Activated CD8-positive, alpha-beta T cell treated with anti-CD3 and anti-CD28 coated beads, Interleukin-2, amount 10 ng/mL, durations not matched to agents 7 days and 5 days (primary cell): ENCODE measurements at regions not wholly inside any gene's neighbourhood (a gene's known extent, or its start where the extent isn't known, plus 50 kb on each side); places are given as distances from the start of the nearest gene placed in this dataset.

Source experiments
- ATAC-seq: fragments of 150-1000 bp; cut with Tn5 transposase; one replicate; pipeline ENCODE4 v1.10.0; 2021; ENCODE audit warnings: moderate library complexity
- CTCF ChIA-PET: fragments of 350-600 bp; sonication (Branson Sonifier 250); formaldehyde crosslinking; loops from one replicate; lab custom pipeline; 2021; ENCODE audit warnings: antibody characterized with exemption; lab: Charles Lee
- POLR2A ChIA-PET: fragments of 350-600 bp; sonication (Branson Sonifier 250); formaldehyde crosslinking; loops from one replicate; lab custom pipeline; 2021; ENCODE audit warnings: antibody characterized with exemption; lab: Charles Lee
- DNase-seq: peaks from one replicate; pipeline ENCODE4 v3.0.0-alpha.2; 2020
- H3K27ac Mint-ChIP-seq: one replicate; pipeline ENCODE4 v1.8.0; 2021; ENCODE audit warnings: mild to moderate bottlenecking, mixed read lengths
- H3K27me3 Mint-ChIP-seq: one replicate; pipeline ENCODE4 v1.8.0; 2021; ENCODE audit warnings: low read depth, mixed read lengths
- H3K36me3 Mint-ChIP-seq: one replicate; pipeline ENCODE4 v1.8.0; 2021; ENCODE audit warnings: low read depth, mixed read lengths
- H3K4me1 Mint-ChIP-seq: one replicate; pipeline ENCODE4 v1.8.0; 2021; ENCODE audit warnings: low read depth, mixed read lengths
- H3K4me3 Mint-ChIP-seq: one replicate; pipeline ENCODE4 v1.8.0; 2021; ENCODE audit warnings: mild to moderate bottlenecking, mixed read lengths
- H3K9me3 Mint-ChIP-seq: one replicate; pipeline ENCODE4 v1.8.0; 2022; ENCODE audit warnings: mixed read lengths; ENCODE audit not compliant: insufficient read depth

DNA sequence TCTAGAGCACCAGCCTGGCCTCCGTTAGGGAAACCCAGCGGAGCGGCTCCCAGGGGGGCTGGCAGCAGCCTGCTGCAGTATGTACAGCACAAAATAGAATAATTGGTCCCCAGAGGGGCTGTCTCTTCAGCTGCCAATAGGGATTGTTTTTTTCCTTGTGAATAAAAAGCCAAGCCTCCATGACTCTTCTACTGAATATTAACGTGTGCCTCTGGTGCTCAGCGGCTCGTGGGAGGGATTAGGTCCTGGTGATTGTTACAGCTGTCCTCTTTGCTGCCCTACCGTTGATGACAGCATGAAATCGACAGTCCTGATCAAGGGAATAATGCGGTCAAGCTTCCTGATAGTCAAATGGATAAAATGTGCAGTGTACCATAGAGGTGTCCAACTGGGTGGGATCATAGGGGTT, 190.7 kb upstream of the RUNX1 start:
- H3K27me3 Mint-ChIP-seq, result peaks cover 10% of the 10 kb centered on the region
- no peak overlapping the region for H3K27ac Mint-ChIP-seq
- peaks cover 9% of the 10 kb centered on the region for H3K9me3 Mint-ChIP-seq
- peaks cover 16% of the 10 kb centered on the region for H3K36me3 Mint-ChIP-seq
- ATAC-seq, result no peak
- CTCF ChIA-PET, result no interaction called here
- POLR2A ChIA-PET, result no interaction called here
- DNase-seq, result no peak
- peaks cover 22% of the 10 kb centered on the region for H3K4me1 Mint-ChIP-seq
- no peak overlapping the region for H3K4me3 Mint-ChIP-seq

DNA sequence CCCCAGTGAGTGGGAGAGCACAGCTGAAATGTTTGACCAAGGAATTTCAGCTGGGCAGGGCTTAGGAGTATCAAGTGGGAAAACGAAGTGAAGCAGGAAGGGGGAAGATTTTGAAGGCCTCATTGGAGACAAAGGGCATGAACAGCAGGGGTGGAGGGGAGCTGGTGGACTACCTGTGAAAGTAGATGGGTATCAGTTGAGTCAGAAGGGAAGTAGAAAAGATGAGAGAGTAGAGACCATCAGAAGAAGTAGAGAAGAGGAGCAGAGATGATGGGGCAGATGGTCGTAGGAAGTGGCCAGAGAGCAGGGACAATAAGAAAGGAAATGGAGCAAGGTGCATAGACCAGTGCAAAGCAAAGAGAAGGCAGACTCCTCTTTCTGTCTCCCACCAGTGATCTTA, 189.0 kb upstream of the RUNX1 start:
- ChIA-PET POLR2A (no interaction called here), CTCF (no interaction called here)
- peaks cover 10% of the 10 kb centered on the region for H3K27me3 Mint-ChIP-seq
- DNase-seq (no peak), ATAC-seq (no peak)
- H3K4me1 Mint-ChIP-seq, result peaks cover 31% of the 10 kb centered on the region
- no peak overlapping the region for H3K4me3 Mint-ChIP-seq
- H3K9me3 Mint-ChIP-seq, result peaks cover 10% of the 10 kb centered on the region
- peaks cover 17% of the 10 kb centered on the region for H3K36me3 Mint-ChIP-seq
- no peak overlapping the region for H3K27ac Mint-ChIP-seq

DNA sequence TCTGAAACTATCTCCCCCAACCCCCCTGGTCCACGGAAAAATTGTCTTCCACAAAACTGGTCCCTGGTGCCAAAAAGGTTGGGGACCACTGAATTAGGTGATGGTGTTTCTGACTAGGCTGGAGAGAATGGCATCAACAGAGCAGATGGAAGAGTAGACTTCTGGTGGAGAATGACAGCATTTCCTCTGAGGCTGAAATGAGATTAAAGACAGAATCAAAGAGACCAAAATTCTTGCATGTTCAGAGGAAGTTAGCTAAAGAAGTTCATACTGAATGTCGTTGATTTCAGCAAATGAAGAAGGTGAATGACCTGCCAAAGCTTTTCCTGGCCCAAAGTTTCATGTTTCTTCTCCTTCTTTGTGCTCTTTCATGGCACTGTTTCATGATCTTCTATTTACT, 188.2 kb upstream of the RUNX1 start:
- peaks cover 10% of the 10 kb centered on the region for H3K9me3 Mint-ChIP-seq
- H3K27ac Mint-ChIP-seq, result no peak overlapping the region

DNA sequence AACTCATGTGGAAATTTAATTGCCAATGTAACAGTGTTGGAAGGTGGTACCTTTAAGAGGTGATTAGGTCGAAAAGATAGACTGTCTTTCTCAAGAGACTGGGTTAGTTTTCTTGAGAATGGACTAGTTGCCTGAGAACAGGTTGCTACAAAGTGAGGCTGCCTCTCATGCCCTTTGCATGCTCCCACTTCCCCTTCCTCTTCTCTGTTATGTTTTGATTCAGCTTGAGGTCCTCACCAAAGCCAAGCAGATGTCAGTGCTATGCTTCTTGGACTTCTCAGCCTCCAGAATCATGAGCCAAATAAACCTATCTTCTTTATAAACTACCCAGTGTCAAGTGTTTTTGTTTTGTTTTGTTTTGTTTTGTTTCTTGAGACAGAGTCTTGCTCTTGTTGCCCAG, 187.0 kb upstream of the RUNX1 start:
- Mint-ChIP-seq H3K27ac (no peak overlapping the region), H3K4me3 (no peak overlapping the region), H3K4me1 (peaks cover 31% of the 10 kb centered on the region), H3K27me3 (peaks cover 14% of the 10 kb centered on the region), H3K36me3 (peaks cover 17% of the 10 kb centered on the region), H3K9me3 (peaks cover 10% of the 10 kb centered on the region)
- DNase-seq (no peak), ATAC-seq (no peak)
- ChIA-PET POLR2A (no interaction called here), CTCF (no interaction called here)

More for the DNA sequence above, 188.2 kb upstream of the RUNX1 start:
- H3K4me1 Mint-ChIP-seq, result peaks cover 31% of the 10 kb centered on the region
- ChIA-PET POLR2A (interaction anchor here (0.6 kb wide), 1 partner anchor 77 kb away, joined by 4 read pairs; no protein-coding TSS in a partner anchor), CTCF (no interaction called here)
- DNase-seq (no peak), ATAC-seq (no peak)
- peaks cover 13% of the 10 kb centered on the region for H3K27me3 Mint-ChIP-seq
- no peak overlapping the region for H3K4me3 Mint-ChIP-seq
- peaks cover 17% of the 10 kb centered on the region for H3K36me3 Mint-ChIP-seq

DNA sequence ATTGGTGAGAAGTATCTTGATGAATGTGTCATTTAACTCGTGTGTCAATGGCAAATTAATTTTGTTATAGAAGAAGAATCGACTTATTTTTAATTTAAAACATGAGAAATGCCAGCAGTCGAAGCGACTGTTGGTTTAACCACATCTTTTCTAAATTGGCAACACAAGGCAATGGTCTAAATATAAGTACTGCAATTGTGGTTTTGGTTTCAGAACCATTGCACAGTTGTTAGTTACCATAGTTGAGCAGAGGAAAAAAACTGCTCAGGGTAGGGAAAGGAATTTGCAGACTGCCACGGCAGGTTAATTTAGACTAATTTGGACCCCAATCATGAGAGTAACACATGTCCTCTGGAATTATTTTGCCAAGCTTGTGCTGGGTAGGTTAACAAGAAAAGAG, 185.6 kb upstream of the RUNX1 start:
- POLR2A ChIA-PET, result no interaction called here
- peaks cover 31% of the 10 kb centered on the region for H3K4me1 Mint-ChIP-seq
- H3K27me3 Mint-ChIP-seq, result peaks cover 13% of the 10 kb centered on the region
- H3K9me3 Mint-ChIP-seq, result peaks cover 10% of the 10 kb centered on the region
- no peak overlapping the region for H3K4me3 Mint-ChIP-seq
- no peak for DNase-seq
- CTCF ChIA-PET, result no interaction called here
- H3K36me3 Mint-ChIP-seq, result peaks cover 17% of the 10 kb centered on the region
- no peak overlapping the region for H3K27ac Mint-ChIP-seq
- ATAC-seq, result peak; percentile 74

DNA sequence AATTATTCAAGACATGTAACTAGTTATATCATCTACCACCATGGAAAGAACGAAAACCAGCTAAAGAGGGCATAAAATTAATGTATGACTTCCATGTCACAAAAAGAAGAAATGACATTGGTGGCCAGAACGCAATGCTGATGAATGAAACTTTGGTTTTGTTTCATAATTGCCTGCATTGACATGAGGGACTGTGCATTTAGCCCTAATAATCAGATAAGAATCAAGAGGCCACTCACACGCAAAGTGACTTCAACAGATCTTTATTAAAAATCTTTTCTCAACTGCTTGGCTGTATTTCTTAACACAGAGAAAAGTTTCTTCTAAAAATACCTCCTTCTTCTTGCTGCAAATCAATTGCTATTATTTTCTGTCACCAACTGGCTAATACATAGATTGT, 184.7 kb upstream of the RUNX1 start:
- peaks cover 31% of the 10 kb centered on the region for H3K4me1 Mint-ChIP-seq
- H3K9me3 Mint-ChIP-seq, result peaks cover 10% of the 10 kb centered on the region
- POLR2A ChIA-PET, result no interaction called here

DNA sequence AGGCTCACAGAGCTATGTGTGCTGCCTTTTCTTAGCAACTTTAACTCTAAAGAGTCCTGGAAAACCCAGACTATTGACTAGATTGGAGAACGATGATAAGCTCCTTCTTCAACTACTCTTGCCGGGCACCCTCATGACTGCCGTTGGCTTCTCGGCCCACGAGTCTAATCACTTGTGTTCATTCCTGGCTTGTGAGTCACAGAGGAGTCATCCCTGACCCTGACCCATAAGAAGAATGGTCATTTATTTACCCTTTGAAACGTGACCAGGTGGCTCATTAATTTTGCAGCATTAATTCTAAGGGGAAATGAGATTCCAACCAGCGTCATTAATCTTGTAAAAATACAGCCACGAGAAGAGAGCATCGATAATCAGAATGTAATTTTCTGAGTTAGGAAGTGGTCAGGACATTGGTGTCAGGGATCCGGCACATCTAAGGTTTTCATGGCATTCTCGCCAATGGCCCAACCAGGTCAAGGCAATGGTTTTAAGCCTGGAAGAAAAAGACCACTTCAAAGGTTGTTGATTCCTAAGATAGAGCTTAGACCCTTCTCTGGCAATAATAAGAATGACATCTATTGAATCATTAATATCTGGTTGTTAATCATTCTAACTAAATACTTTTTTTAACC, 183.6 kb upstream of the RUNX1 start:
- no peak for DNase-seq
- Mint-ChIP-seq H3K4me3 (no peak overlapping the region), H3K27ac (no peak overlapping the region), H3K4me1 (peaks cover 32% of the 10 kb centered on the region), H3K9me3 (peaks cover 10% of the 10 kb centered on the region), H3K36me3 (peaks cover 17% of the 10 kb centered on the region), H3K27me3 (peaks cover 16% of the 10 kb centered on the region)
- no peak for ATAC-seq
- ChIA-PET CTCF (interaction anchor here (1.0 to 1.3 kb wide), 2 partner anchors 11 to 182 kb away, joined by 3 read pairs; no protein-coding TSS in a partner anchor), POLR2A (no interaction called here)

More for the DNA sequence above, 184.7 kb upstream of the RUNX1 start:
- no peak overlapping the region for H3K27ac Mint-ChIP-seq
- no peak overlapping the region for H3K4me3 Mint-ChIP-seq
- no peak for DNase-seq
- peaks cover 15% of the 10 kb centered on the region for H3K27me3 Mint-ChIP-seq
- no peak for ATAC-seq
- H3K36me3 Mint-ChIP-seq, result peaks cover 17% of the 10 kb centered on the region
- CTCF ChIA-PET, result interaction anchor here (1.0 to 1.3 kb wide), 2 partner anchors 12 to 183 kb away, joined by 3 read pairs; no protein-coding TSS in a partner anchor

DNA sequence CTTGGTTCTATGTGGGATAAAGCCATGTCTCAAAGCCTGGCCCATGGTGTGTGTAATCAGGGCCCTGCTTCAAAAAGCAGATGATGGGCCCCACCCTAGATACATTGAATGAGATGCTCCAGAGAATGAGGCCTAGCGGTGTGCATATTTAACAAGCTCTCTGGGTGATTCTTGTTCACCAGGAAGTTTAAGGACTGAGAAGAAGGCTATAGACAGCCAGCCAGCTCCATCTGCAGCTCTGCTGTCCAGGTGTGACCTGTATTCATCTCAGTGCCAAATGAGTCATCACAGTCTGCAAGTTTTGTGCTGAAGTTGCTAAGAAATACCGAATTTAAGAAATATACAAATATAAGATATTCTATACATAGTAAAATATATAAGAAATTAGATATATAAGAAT, 182.0 kb upstream of the RUNX1 start:
- peaks cover 38% of the 10 kb centered on the region for H3K4me1 Mint-ChIP-seq
- CTCF ChIA-PET, result no interaction called here
- DNase-seq (no peak), ATAC-seq (no peak)
- H3K9me3 Mint-ChIP-seq, result peaks cover 10% of the 10 kb centered on the region
- H3K36me3 Mint-ChIP-seq, result peaks cover 4% of the 10 kb centered on the region
- no peak overlapping the region for H3K27ac Mint-ChIP-seq
- H3K27me3 Mint-ChIP-seq, result peaks cover 20% of the 10 kb centered on the region
- no peak overlapping the region for H3K4me3 Mint-ChIP-seq
- POLR2A ChIA-PET, result no interaction called here

DNA sequence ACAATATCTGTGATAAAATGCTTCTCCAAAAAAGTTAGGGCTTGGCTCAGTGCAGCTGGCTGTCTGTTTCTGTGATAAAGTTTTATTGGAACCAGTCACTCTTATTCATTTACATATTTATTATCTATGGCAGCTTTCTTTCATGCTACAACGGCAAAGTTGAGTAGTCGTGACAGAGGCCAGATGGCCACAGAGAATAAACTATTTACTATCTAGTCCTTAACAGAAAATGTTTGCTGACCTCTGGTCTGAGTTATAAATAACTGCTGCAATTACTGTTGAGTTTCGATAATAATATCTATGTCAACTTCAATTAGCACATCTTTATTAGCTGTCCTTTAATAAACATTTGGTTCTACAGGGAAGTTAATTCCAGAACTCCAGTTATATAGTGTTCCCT, 180.2 kb upstream of the RUNX1 start:
- ATAC-seq (no peak), DNase-seq (no peak)
- peaks cover 35% of the 10 kb centered on the region for H3K4me1 Mint-ChIP-seq
- peaks cover 25% of the 10 kb centered on the region for H3K27me3 Mint-ChIP-seq
- H3K9me3 Mint-ChIP-seq, result no peaks in the 10 kb centered on the region
- no peaks in the 10 kb centered on the region for H3K36me3 Mint-ChIP-seq
- CTCF ChIA-PET, result no interaction called here
- H3K4me3 Mint-ChIP-seq, result no peak overlapping the region
- H3K27ac Mint-ChIP-seq, result no peak overlapping the region
- POLR2A ChIA-PET, result interaction anchor here (0.6 kb wide), 1 partner anchor 169 kb away, joined by 3 read pairs; no protein-coding TSS in a partner anchor

DNA sequence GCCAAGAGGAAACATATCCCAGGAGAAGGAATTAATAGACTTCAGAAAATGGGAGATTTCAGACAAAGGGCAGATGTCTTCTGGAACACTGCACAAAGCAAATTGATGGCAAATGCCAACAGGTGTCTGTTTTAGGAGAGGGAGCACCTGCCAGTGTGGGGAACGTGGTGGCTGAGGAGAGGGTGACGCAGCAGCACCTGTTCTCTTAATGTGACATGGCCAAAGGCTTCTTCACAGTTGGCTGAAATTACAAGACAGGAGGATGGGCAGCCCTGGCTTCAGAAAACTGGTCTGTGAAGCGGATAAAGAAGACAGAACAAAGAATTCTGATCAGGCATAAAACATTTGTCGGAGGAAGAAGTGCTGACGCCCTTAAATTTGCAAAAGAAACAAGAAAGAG, 178.7 kb upstream of the RUNX1 start:
- H3K36me3 Mint-ChIP-seq, result no peaks in the 10 kb centered on the region
- POLR2A ChIA-PET, result interaction anchor here (1.3 kb wide), 1 partner anchor 340 kb away, joined by 4 read pairs; no protein-coding TSS in a partner anchor
- peaks cover 45% of the 10 kb centered on the region for H3K4me1 Mint-ChIP-seq
- peak overlapping the region; percentile 65 for H3K27ac Mint-ChIP-seq
- H3K27me3 Mint-ChIP-seq, result peaks cover 30% of the 10 kb centered on the region
- no peak overlapping the region for H3K4me3 Mint-ChIP-seq
- H3K9me3 Mint-ChIP-seq, result no peaks in the 10 kb centered on the region
- CTCF ChIA-PET, result interaction anchor here (1.5 kb wide), 1 partner anchor 338 kb away, joined by 4 read pairs; no protein-coding TSS in a partner anchor
- DNase-seq (no peak), ATAC-seq (no peak)

DNA sequence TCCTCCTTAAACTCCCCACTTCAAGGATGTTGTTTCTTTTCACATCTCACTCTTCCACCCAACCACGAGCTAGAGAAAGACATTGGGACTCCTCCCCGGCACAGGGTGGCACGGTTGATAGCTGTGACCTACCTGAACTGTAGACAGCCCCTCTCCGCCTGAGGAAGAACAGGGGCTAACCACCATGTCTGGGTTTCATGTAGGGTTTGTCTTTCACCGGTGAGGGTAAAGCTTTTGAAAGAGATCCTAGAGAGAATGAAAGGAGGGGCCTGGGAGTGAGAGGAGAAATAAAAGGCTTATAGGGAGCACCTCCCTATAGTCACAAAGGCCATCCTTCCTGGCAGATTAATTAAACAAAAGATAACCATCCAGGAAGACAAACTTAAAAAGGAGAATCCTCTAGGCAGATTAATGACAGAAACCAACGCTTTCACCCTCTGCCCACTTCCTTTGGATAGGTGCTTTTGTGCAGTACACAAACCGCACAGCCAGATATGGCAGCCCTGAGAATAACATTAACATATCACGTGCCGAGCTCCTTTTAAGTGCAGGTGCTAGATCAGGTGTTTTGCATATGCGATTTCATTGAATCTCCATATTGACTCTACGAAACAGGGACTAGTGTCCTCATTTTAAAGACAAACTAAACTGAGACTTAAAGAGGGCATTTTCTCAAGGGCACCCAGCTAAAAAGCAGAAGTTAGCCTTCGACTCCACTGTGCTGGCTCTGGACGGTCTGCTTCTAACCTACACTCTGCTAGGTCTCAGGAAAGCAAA, 178.1 kb upstream of the RUNX1 start:
- Mint-ChIP-seq H3K9me3 (no peaks in the 10 kb centered on the region), H3K36me3 (no peaks in the 10 kb centered on the region), H3K4me3 (peak overlapping the region; percentile 11), H3K27ac (peak overlapping the region; percentile 65), H3K4me1 (peaks cover 51% of the 10 kb centered on the region), H3K27me3 (peaks cover 26% of the 10 kb centered on the region)
- ATAC-seq, result peak; percentile 83
- DNase-seq, result peak; percentile 79
- ChIA-PET POLR2A (interaction anchor here (0.7 to 1.3 kb wide), 3 partner anchors 22 to 340 kb away, joined by 3 to 4 read pairs (median 4); no protein-coding TSS in a partner anchor), CTCF (interaction anchor here (1.1 to 1.5 kb wide), 3 partner anchors 29 to 337 kb away, joined by 3 to 4 read pairs (median 4); no protein-coding TSS in a partner anchor)
